ENCODE measurements at regions not wholly inside any gene's neighbourhood (a gene's known extent, or its start where the extent isn't known, plus 50 kb on each side); places are given as distances from the start of the nearest gene placed in this dataset.

- no peak for DNase-seq
Measured at GRCh38 chr9:82332018-82332773, 343.6 kb downstream of the SPATA31D1 start.

GRCh38 chr9:82332774-82333152 lies 344.2 kb downstream of the SPATA31D1 start:
- DNase-seq = no peak

- DNase-seq = no peak
Measured at GRCh38 chr9:82333671-82334070, 345.1 kb downstream of the SPATA31D1 start.

- no peak for DNase-seq
Measured at GRCh38 chr9:82334286-82334685, 345.7 kb downstream of the SPATA31D1 start.

- DNase-seq = no peak
Measured at GRCh38 chr9:82337351-82337750, 348.8 kb downstream of the SPATA31D1 start.

- no peak for DNase-seq
Measured at GRCh38 chr9:82342046-82342445, 353.5 kb downstream of the SPATA31D1 start.

- no peak for DNase-seq
Measured at GRCh38 chr9:82346040-82346439, 357.5 kb downstream of the SPATA31D1 start.

GRCh38 chr9:82353631-82354278 lies 365.2 kb downstream of the SPATA31D1 start:
- no peak for DNase-seq

- no peak for DNase-seq
Measured at GRCh38 chr9:82354279-82354659, 365.7 kb downstream of the SPATA31D1 start.

- no peak for DNase-seq
Measured at GRCh38 chr9:82356131-82356530, 367.6 kb downstream of the SPATA31D1 start.

- DNase-seq = no peak
Measured at GRCh38 chr9:82356871-82357270, 368.3 kb downstream of the SPATA31D1 start.

- DNase-seq = no peak
Measured at GRCh38 chr9:82363198-82363597, 374.6 kb downstream of the SPATA31D1 start.

GRCh38 chr9:82363682-82364081 lies 375.1 kb downstream of the SPATA31D1 start:
- no peak for DNase-seq

- no peak for DNase-seq
Measured at GRCh38 chr9:82367016-82367415, 378.4 kb downstream of the SPATA31D1 start.

GRCh38 chr9:82367929-82368328 lies 379.4 kb downstream of the SPATA31D1 start:
- DNase-seq = no peak

- no peak for DNase-seq
Measured at GRCh38 chr9:82369251-82369945, 380.8 kb downstream of the SPATA31D1 start.

GRCh38 chr9:82375041-82375440 lies 386.5 kb downstream of the SPATA31D1 start:
- DNase-seq = no peak

GRCh38 chr9:82376677-82377232 lies 388.2 kb downstream of the SPATA31D1 start:
- DNase-seq = no peak

- DNase-seq = no peak
Measured at GRCh38 chr9:82382887-82383616, 394.5 kb downstream of the SPATA31D1 start.

- DNase-seq = no peak
Measured at GRCh38 chr9:82385633-82386032, 397.1 kb downstream of the SPATA31D1 start.

- DNase-seq = no peak
Measured at GRCh38 chr9:82397534-82397933, 409.0 kb downstream of the SPATA31D1 start.

GRCh38 chr9:82404196-82404870 lies 415.8 kb downstream of the SPATA31D1 start:
- no peak for DNase-seq

All from CD4-positive, alpha-beta T cell treated with Interferon alpha-2 for 1 hour (primary cell).